ENCODE measurements at regions not wholly inside any gene's neighbourhood (a gene's known extent, or its start where the extent isn't known, plus 50 kb on each side); places are given as distances from the start of the nearest gene placed in this dataset.

DNA sequence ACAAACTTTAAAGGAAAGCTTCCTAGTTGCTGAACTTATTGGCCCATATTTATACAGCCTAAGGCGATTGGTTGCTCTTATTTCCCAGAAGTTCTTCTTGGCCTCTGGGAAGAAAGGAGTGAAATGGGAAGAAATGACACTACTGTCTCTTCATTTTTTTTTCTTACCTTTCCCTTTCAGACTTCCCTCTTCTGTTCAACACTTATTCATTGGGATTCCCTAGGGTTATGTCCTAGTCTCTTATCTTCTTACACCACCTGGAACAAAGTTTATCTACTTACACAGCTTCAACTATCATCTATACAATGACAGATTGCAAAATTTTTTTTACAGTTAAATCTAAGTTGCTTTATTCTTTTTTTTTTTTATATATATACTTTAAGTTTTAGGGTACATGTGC lies 68.0 kb downstream of the SNX12 start:
- no peak overlapping the region for H3K27ac Mint-ChIP-seq
- TF ChIP-seq, protein P1, sequence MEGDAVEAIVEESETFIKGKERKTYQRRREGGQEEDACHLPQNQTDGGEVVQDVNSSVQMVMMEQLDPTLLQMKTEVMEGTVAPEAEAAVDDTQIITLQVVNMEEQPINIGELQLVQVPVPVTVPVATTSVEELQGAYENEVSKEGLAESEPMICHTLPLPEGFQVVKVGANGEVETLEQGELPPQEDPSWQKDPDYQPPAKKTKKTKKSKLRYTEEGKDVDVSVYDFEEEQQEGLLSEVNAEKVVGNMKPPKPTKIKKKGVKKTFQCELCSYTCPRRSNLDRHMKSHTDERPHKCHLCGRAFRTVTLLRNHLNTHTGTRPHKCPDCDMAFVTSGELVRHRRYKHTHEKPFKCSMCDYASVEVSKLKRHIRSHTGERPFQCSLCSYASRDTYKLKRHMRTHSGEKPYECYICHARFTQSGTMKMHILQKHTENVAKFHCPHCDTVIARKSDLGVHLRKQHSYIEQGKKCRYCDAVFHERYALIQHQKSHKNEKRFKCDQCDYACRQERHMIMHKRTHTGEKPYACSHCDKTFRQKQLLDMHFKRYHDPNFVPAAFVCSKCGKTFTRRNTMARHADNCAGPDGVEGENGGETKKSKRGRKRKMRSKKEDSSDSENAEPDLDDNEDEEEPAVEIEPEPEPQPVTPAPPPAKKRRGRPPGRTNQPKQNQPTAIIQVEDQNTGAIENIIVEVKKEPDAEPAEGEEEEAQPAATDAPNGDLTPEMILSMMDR (IDR thresholded peaks at IDR 0.05): no peak
- H3K9me3 Mint-ChIP-seq: peaks cover 31% of the 10 kb centered on the region
- no peaks in the 10 kb centered on the region for H3K27me3 Mint-ChIP-seq (ENCODE audit: low read depth, poor library complexity)
- peaks cover 7% of the 10 kb centered on the region for H3K4me1 Mint-ChIP-seq
- no peaks in the 10 kb centered on the region for H3K36me3 Mint-ChIP-seq (ENCODE audit: low read depth)
- H3K4me3 Mint-ChIP-seq: no peak overlapping the region
- no peak for DNase-seq

DNA sequence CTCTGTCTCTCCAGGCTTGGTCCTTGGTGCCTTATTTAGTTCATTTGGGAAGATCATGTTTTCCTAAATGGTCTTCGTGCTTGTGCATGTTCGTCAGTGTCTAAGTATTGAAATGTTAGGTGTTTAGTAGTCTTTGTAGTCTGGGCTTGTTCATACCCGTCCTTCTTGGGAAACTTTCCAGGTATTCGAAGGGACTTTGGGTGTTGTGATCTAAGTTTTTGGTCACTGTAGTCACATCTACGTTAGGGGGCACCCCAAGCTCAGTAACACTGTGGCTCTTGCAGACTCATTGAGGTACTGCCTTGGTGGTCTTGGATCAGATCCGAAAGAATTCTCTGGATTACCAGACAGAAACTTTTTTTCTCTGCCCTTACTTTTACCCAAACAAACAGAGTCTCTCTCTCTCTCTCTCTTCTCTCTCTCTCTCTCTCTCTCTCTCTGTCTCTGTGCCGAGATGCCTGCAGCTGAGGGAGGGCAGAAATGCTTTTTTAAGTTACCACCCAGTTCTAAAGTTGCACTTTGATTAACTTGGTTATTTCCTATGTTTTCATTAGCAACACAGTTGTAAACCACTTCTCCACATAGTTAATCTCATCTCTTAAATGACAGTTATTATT lies 67.6 kb upstream of the SLC7A3 start:
- TF ChIP-seq, protein P1 (IDR thresholded peaks at IDR 0.05): peak; percentile 36
- no peak overlapping the region for H3K27ac Mint-ChIP-seq

DNA sequence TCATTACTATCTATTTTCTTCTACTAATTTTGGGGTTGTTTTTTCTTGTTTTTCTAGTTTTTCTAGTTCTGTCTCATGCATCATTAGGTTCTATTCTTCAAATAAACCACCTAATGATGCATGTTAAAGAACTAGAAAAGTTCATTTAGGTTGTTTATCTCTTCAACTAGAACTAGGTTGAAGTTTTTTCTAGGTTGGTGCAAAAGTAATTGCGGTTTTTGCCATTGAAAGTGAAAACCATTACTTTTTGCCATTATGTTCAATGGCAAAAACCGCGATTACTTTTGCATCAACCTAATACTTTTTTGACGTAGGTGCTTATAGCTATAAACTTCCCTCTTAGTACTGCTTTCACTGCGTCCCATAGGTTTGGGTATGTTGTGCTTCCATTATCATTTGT lies 64.4 kb upstream of the SLC7A3 start:
- Mint-ChIP-seq H3K36me3 (ENCODE audit: low read depth) (peaks cover 4% of the 10 kb centered on the region), H3K27me3 (ENCODE audit: low read depth, poor library complexity) (no peaks in the 10 kb centered on the region), H3K4me3 (no peak overlapping the region), H3K27ac (no peak overlapping the region), H3K9me3 (peaks cover 63% of the 10 kb centered on the region), H3K4me1 (peaks cover 7% of the 10 kb centered on the region)
- TF ChIP-seq, protein P1 (IDR thresholded peaks at IDR 0.05): no peak
- no peak for DNase-seq

More for the DNA sequence above, 67.6 kb upstream of the SLC7A3 start:
- Mint-ChIP-seq H3K27me3 (ENCODE audit: low read depth, poor library complexity) (no peaks in the 10 kb centered on the region), H3K36me3 (ENCODE audit: low read depth) (peaks cover 4% of the 10 kb centered on the region), H3K4me3 (no peak overlapping the region), H3K4me1 (peaks cover 7% of the 10 kb centered on the region), H3K9me3 (peaks cover 38% of the 10 kb centered on the region)
- DNase-seq: peak; percentile 27

DNA sequence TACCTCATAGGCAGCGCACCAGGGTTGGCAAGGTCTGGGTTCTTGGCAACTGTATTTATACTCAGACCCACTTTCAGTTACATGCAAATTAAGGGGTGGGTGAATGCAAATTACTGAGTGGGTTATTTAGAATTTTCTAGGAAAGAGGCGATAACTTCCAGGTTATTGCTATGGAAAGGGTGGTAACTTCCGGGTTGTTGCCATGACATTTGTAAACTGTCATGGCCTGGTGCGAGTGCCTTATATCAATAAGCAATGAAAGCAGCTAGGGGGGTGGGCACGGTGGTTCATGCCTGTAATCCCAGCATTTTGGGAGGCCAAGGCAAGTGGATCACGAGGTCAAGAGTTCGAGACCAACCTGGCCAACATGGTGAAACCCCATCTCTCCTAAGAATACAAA lies 57.5 kb upstream of the SLC7A3 start:
- peaks cover 5% of the 10 kb centered on the region for H3K27me3 Mint-ChIP-seq (ENCODE audit: low read depth, poor library complexity)
- no peaks in the 10 kb centered on the region for H3K4me1 Mint-ChIP-seq
- H3K27ac Mint-ChIP-seq: no peak overlapping the region
- TF ChIP-seq, protein P1 (IDR thresholded peaks at IDR 0.05): no peak
- no peaks in the 10 kb centered on the region for H3K36me3 Mint-ChIP-seq (ENCODE audit: low read depth)
- no peak for DNase-seq
- peaks cover 56% of the 10 kb centered on the region for H3K9me3 Mint-ChIP-seq
- no peak overlapping the region for H3K4me3 Mint-ChIP-seq

All from nephron progenitor cell (in vitro differentiated cells).